ENCODE measurements at regions not wholly inside any gene's neighbourhood (a gene's known extent, or its start where the extent isn't known, plus 50 kb on each side); places are given as distances from the start of the nearest gene placed in this dataset.

DNA sequence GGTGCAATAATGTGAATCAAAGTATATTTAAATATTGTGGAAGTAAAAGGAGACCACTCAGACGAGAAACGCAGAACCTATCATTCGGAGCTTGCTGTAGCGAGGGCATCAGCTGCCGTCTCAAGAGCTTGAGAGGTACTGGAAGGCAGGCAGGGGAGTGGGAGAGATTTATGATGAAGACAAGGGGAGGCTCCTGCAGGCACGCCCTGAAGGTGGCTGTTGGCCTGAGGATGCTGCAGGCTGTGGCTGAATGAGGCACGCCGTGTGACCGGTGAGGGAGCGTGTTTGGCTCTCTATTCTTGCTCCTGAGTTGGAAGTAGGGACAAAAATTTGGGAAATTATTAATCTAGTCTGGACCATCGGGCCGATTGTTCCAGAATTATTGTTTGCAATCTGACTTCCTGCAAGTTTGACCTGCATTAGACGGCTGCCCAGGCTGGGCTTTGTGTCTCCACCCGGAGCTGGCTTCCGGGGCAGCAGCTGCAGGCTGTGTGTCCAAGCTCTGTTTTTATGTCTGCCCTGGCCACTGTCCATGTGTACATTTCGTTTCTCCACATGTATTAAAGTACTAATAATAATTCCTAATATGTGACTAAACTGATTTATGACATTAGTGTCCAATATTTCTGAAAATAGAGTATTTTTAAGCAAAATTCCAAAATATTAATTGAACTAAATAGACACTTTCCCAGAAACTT lies 91.1 kb upstream of the ANKRD10 start:
- DNase-seq, result no peak
- TF ChIP-seq POLR2A (IDR thresholded peaks at IDR 0.05; ENCODE audit: low read length) (no peak), GATA1 (IDR thresholded peaks at IDR 0.05; ENCODE audit: low read depth, low read length) (no peak)

DNA sequence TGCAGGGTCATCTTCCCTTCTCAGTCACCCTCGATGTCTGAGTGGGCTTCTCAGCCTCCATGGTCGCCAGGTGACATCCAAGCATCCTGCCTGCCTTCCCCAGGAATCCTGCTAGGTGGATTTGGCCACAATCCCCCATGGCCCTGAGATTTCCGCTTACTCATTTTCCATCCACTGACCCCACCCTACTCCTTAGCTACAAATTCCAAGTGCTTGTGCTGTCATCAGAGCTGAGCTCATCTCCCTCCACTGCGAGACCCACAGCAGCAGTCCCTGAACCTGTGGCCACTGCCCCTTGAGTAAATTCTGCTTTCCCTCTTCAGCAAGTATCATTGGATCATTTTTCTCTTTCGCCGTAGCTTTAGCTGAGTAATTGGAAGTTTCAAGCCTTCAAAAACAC lies 90.5 kb upstream of the ANKRD10 start:
- DNase-seq, result no peak
- TF ChIP-seq POLR2A (IDR thresholded peaks at IDR 0.05; ENCODE audit: low read length) (no peak), GATA1 (IDR thresholded peaks at IDR 0.05; ENCODE audit: low read depth, low read length) (no peak)

DNA sequence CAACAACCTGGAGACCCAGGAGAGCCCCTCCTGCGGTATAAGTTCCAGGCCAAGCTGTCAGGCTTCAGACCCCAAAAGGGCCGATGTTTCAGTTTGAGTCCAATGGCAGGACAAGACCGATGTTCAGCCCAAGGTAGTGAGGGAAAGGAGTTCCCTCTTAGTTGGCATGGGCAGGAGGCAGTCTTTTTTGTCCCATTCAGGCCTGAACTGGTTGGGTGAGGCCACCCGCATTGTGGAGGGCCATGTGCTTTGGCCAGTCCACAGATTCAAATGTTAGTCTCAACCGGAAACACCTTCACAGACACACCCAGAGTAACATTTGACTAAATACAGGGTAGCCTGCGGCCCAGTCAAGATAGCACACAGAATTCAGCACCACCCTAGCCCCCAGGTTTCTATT lies 89.6 kb upstream of the ANKRD10 start:
- TF ChIP-seq POLR2A (IDR thresholded peaks at IDR 0.05; ENCODE audit: low read length), result no peak
- no peak for TF ChIP-seq GATA1 (IDR thresholded peaks at IDR 0.05; ENCODE audit: low read depth, low read length)
- DNase-seq, result no peak

DNA sequence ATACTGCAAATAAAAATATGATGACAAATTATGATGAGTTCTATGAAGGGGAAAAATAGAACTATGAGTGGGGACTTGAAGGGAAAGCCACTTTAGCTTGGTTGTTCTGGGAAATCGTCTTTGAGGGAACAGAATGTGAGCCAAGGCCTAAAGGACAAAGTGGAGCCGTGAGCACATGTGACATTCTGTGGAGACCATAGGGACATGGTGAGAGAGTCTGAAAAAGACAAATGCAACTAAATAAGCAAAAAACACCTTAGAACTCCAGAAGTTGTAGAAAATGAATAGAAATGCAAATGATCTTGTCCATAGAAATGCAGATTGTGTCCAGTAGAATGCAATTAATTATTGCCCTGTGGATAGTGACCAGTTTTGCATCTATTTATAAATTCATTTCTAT lies 86.8 kb upstream of the ANKRD10 start:
- TF ChIP-seq POLR2A (IDR thresholded peaks at IDR 0.05; ENCODE audit: low read length) (no peak), GATA1 (IDR thresholded peaks at IDR 0.05; ENCODE audit: low read depth, low read length) (no peak)
- DNase-seq, result no peak

DNA sequence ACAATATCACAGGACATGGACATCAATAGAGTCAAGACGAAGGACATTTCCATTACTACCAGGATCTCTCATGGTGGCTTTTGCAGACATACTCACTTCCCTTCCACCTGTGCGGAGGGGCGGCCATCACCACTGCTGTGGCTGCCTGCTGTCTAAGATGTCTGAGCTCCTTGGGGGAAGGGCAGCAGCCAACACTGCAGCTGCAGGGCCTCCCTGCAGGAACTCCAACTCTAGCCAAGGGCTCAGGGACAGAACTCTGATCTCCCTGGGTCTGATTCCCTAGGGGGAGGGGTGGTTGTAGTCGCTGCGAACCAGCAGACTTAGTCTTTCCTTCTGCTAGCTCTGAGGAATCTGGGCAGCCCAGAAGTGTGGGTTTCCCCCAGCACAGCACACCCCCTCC lies 78.9 kb upstream of the ANKRD10 start:
- no peak for DNase-seq
- no peak for TF ChIP-seq POLR2A (IDR thresholded peaks at IDR 0.05; ENCODE audit: low read length)
- no peak for TF ChIP-seq GATA1 (IDR thresholded peaks at IDR 0.05; ENCODE audit: low read depth, low read length)

DNA sequence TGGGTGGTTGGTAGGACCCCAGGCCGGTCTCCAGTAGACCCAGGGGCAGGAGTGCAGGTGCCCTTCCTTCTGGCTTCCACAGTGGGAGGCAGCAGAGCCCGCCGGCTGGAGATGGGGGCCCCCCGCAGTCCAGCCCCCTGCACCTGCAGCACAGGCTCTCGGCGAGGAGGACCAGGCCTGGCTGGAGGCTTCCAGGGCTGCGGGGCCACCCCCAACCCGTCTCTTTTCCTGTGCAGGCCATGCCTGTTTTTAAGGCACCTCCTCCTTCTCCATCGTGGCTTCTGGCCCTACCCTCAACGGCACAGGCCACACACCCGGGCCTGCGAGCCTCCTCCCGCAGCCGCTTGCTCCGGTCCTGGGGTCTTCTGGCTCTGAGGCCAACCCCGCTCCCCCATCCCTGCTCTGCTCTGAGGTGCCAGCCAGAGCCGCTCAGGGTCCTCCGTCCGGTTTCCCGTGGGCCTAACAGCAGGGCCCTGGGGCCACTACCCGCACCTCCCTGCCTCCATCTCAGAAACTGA lies 77.2 kb upstream of the ANKRD10 start:
- TF ChIP-seq GATA1 (IDR thresholded peaks at IDR 0.05; ENCODE audit: low read depth, low read length), result no peak
- no peak for TF ChIP-seq POLR2A (IDR thresholded peaks at IDR 0.05; ENCODE audit: low read length)
- DNase-seq, result no peak

DNA sequence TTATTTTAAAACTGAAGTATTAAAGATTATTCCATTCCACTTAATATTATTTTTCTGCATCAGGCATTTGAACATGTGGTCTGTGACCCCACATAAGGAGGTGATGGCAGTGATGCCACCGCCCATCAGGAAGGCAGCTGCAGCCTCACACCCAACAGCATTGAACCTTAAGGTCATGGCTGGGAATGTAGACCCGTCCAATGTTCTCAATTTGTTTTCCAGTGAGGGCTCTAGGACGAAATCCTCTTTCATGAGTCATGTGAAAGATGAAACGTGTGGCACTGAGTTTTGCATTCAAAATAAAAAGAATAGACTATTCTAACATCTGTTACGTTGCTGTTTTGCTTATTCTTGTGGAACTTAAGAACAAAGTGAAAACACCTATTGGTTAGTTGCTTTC lies 74.5 kb upstream of the ANKRD10 start:
- no peak for DNase-seq
- TF ChIP-seq GATA1 (IDR thresholded peaks at IDR 0.05; ENCODE audit: low read depth, low read length), result no peak
- TF ChIP-seq POLR2A (IDR thresholded peaks at IDR 0.05; ENCODE audit: low read length), result no peak

DNA sequence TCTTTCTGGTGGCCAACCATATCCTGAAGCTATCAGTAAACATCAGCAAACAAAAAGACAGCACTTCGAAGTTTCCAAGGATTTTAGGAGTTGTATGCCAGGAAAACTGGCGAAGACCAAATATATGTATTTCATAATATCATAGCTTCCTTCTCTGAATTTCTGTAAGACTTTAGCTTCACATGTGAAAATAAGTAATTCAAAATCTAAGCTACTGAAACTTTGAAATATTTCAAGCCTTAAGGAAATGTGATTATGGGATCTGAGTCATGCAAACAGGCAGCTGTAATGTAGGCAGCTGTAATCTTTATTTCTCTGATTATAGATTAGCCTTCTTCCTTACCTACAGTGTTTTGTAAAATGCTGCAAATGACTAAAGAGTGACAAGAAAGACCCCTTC lies 70.7 kb upstream of the ANKRD10 start:
- TF ChIP-seq GATA1 (IDR thresholded peaks at IDR 0.05; ENCODE audit: low read depth, low read length) (no peak), POLR2A (IDR thresholded peaks at IDR 0.05; ENCODE audit: low read length) (no peak)
- no peak for DNase-seq

DNA sequence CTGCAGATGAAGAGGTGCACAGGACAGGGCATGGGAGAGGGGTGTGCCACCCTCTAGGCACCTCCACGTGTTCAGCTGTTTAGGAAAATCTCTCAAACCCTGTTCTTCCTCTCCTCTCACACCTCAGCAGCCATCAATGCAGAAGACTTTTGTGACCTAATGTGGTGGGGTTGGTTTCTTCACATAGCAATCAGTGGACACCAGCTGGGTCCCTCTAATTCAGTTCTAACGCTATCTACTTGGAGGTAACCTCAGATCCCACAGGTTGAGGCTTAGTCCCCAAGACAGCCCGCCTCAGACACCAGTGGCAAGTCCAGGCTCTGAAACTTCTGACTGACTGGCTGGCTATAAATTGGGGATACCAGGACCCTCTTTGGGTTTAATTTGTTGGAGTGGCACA lies 69.9 kb upstream of the ANKRD10 start:
- no peak for TF ChIP-seq POLR2A (IDR thresholded peaks at IDR 0.05; ENCODE audit: low read length)
- TF ChIP-seq GATA1 (IDR thresholded peaks at IDR 0.05; ENCODE audit: low read depth, low read length), result no peak
- no peak for DNase-seq

DNA sequence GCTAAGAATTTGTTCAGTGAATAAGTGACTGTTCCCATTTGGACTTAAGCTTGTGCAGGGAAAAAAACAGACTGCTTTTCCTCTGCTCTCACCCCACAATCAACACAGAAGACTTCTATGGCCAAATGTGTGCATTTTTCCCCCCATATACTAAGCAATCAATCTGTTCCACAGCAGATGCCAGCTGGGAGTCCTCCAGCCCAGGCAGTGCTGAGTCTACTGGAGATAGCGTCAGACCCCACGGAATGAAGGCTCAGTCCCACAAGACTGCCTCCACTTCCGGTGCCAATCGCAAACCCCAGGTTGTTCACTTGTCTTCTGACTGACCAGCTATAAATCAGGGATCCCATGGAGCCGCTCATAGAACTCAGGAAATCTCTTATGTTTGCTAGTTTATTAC lies 69.5 kb upstream of the ANKRD10 start:
- DNase-seq, result no peak
- no peak for TF ChIP-seq GATA1 (IDR thresholded peaks at IDR 0.05; ENCODE audit: low read depth, low read length)
- TF ChIP-seq POLR2A (IDR thresholded peaks at IDR 0.05; ENCODE audit: low read length), result no peak

DNA sequence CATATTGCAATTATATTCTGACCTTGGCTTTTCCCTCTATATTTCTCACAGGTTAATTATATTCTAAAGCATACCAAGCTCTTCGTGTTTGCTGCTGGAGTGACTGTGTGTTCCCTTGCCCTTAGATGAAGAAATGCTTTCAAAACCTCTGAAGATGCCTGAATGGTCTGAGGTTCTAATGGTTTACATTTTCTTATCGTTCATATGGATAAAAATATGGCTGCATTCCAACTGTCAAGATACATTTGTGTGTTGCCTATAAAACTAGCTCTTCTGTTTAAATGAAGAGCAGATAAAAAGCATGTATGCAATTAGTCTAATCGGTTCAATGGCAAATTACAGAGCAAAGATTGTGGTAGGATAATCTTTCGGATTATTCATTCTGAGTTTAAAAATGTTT lies 68.4 kb upstream of the ANKRD10 start:
- TF ChIP-seq POLR2A (IDR thresholded peaks at IDR 0.05; ENCODE audit: low read length) (no peak), GATA1 (IDR thresholded peaks at IDR 0.05; ENCODE audit: low read depth, low read length) (no peak)
- DNase-seq, result peak in 1 of 2 experiments; percentile 9

DNA sequence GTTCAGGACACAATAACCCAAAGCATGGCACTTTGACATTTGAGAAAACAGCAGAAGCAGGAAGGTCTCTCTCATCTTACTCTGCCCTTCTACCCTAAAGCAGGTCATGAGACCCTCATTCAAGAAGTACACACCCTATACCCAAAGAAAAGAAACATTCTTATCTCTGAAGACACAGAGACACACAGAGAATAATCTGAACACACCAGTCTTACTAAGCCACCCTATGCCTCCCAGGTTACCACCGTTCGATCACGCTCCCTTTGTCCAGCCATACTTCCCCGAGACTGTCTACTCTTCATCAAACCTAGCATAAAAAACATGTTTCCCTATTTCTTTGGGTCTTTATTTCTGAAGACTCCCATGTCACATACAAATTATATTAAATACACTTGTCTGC lies 66.5 kb upstream of the ANKRD10 start:
- TF ChIP-seq GATA1 (IDR thresholded peaks at IDR 0.05; ENCODE audit: low read depth, low read length), result no peak
- TF ChIP-seq POLR2A (IDR thresholded peaks at IDR 0.05; ENCODE audit: low read length), result no peak
- peak; percentile 58 to 84 for DNase-seq

DNA sequence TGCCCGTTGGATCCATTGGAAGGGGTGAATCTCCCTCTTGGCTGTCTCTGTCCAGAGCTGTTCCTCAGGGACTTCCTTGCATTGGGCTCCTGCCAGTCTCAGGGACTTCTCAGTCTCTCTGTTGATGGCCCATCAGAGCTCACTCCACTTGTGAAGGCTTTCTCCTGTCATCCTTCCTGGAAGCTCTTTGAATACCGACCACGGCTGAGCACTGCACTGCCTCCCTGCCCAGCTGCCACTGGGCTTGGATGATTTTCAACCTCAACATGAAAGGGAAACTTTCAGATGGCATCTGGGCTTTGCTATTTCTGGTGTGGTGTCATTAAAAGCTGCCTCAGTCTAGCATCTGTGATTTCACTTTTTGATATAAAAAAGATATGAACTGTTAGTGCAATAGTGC lies 66.1 kb upstream of the ANKRD10 start:
- TF ChIP-seq GATA1 (IDR thresholded peaks at IDR 0.05; ENCODE audit: low read depth, low read length) (no peak), POLR2A (IDR thresholded peaks at IDR 0.05; ENCODE audit: low read length) (no peak)
- no peak for DNase-seq

DNA sequence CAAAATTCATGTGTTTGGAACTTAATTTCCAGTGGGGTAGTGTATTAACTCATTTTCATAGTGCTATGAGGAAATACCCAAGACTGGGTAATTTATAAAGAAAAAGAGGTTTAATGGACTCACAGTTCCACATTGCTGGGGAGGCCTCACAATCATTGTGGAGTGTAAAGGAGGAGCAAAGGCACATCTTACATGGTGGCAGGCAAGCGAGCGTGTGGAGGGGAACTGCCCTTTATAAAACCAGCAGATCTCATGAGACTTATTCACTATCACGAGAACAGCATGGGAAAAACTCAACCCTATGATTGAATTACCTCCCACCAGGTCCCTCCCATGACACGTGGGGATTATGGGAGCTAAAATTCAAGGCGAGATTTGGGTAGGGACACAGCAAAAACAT lies 64.3 kb upstream of the ANKRD10 start:
- peak in 1 of 2 experiments; percentile 11 for DNase-seq

DNA sequence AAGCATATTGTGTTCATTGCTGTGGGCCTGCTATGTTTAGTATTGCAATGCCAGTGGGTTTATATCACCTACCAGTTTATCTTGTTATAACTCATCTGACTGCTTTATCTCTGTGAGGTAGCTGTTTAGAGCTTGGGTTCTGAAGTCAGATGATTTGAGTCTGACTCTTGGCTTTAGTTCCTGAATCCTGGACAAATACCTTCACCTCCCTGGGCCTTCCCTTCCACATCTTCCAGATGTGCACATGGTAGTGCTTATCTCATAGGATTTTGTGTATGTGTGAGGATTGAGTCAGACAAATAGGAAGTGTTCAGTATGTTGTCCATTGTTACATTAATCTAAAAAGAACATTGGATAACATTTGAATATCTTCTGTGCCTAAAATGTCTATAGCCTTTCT lies 63.5 kb upstream of the ANKRD10 start:
- TF ChIP-seq POLR2A (IDR thresholded peaks at IDR 0.05; ENCODE audit: low read length) (no peak), GATA1 (IDR thresholded peaks at IDR 0.05; ENCODE audit: low read depth, low read length) (no peak)
- peak in 1 of 2 experiments; percentile 33 for DNase-seq
